Karpas-422 (cell line): ENCODE measurements at regions not wholly inside any gene's neighbourhood (a gene's known extent, or its start where the extent isn't known, plus 50 kb on each side); places are given as distances from the start of the nearest gene placed in this dataset.
"Not testable (repeated sequence)": the region's sequence is repeated elsewhere in the genome, so short reads cannot be mapped to it uniquely, and the experiment has no call there.

Experiments
- DNase-seq: peaks from one replicate; pipeline ENCODE4 v3.0.0-alpha.2; 2015
- H2AFZ ChIP-seq: fragments of 200-600 bp; sonication (generic); 2 replicates; pipeline ENCODE4 v1.6.1; 2014; ENCODE audit warnings: antibody characterized with exemption, low read length, mixed read lengths
- H3K27ac ChIP-seq: fragments of 200-600 bp; sonication (generic); 2 replicates; pipeline ENCODE4 v1.5.1; 2014; ENCODE audit warnings: mild to moderate bottlenecking, low read length, moderate library complexity
- H3K27me3 ChIP-seq: fragments of 200-600 bp; sonication (generic); 2 replicates; pipeline ENCODE4 v1.6.1; 2014; ENCODE audit warnings: low read length, mixed read lengths
- H3K36me3 ChIP-seq: fragments of 200-600 bp; sonication (generic); 2 replicates; pipeline ENCODE4 v1.6.1; 2014; ENCODE audit warnings: low read length, mixed read lengths; ENCODE audit not compliant: insufficient read depth
- H3K4me1 ChIP-seq: fragments of 200-600 bp; sonication (generic); 2 replicates; pipeline ENCODE4 v1.6.1; 2014; ENCODE audit warnings: mild to moderate bottlenecking, low read length, mixed read lengths
- H3K4me2 ChIP-seq: fragments of 200-600 bp; sonication (generic); 2 replicates; pipeline ENCODE4 v1.6.1; 2014; ENCODE audit warnings: low read length, low read depth, mild to moderate bottlenecking; ENCODE audit not compliant: poor library complexity, severe bottlenecking
- H3K4me3 ChIP-seq: fragments of 200-600 bp; sonication (generic); 2 replicates; pipeline ENCODE4 v1.5.1; 2014; ENCODE audit warnings: mild to moderate bottlenecking, antibody characterized with exemption, low read length, mixed read lengths
- H3K79me2 ChIP-seq: fragments of 200-600 bp; sonication (generic); 2 replicates; pipeline ENCODE4 v1.6.1; 2014; ENCODE audit warnings: mild to moderate bottlenecking, low read length, mixed read lengths
- H3K9ac ChIP-seq: fragments of 200-600 bp; sonication (generic); 2 replicates; pipeline ENCODE4 v1.6.0; 2014; ENCODE audit warnings: low read length
- H3K9me2 ChIP-seq: fragments of 200-600 bp; sonication (generic), shearing (Covaris generic); replicated peaks from 2 replicates; pipeline ENCODE4 v1.6.0; 2014; ENCODE audit warnings: mild to moderate bottlenecking, low read length, moderate library complexity; ENCODE audit not compliant: insufficient read depth
- H3K9me3 ChIP-seq: fragments of 300-700, 200-600 bp; sonication (generic); 2 replicates; pipeline ENCODE4 v1.6.1; 2014; ENCODE audit warnings: low read length, mixed read lengths
- H4K20me1 ChIP-seq: fragments of 200-600 bp; sonication (generic); 2 replicates; pipeline ENCODE4 v1.6.1; 2014; ENCODE audit warnings: mild to moderate bottlenecking, antibody characterized with exemption, low read length, low read depth; ENCODE audit not compliant: insufficient read depth

GRCh38 chr12:25883026-25883916 is 75.2 kb upstream of the RASSF8 start:
- no peak overlapping the region for H3K4me3 ChIP-seq
- H3K4me1 ChIP-seq, result no peaks in the 10 kb centered on the region
- no peak overlapping the region for H3K9ac ChIP-seq
- no peak overlapping the region for H3K27ac ChIP-seq
- no peaks in the 10 kb centered on the region for H3K9me2 ChIP-seq
- H3K79me2 ChIP-seq, result no peaks in the 10 kb centered on the region
- H3K4me2 ChIP-seq, result no peak overlapping the region
- DNase-seq, result no peak
- no peaks in the 10 kb centered on the region for H3K27me3 ChIP-seq
- H3K9me3 ChIP-seq, result no peaks in the 10 kb centered on the region
- H3K36me3 ChIP-seq, result no peaks in the 10 kb centered on the region
- H2AFZ ChIP-seq, result no peak overlapping the region
- no peaks in the 10 kb centered on the region for H4K20me1 ChIP-seq

DNA sequence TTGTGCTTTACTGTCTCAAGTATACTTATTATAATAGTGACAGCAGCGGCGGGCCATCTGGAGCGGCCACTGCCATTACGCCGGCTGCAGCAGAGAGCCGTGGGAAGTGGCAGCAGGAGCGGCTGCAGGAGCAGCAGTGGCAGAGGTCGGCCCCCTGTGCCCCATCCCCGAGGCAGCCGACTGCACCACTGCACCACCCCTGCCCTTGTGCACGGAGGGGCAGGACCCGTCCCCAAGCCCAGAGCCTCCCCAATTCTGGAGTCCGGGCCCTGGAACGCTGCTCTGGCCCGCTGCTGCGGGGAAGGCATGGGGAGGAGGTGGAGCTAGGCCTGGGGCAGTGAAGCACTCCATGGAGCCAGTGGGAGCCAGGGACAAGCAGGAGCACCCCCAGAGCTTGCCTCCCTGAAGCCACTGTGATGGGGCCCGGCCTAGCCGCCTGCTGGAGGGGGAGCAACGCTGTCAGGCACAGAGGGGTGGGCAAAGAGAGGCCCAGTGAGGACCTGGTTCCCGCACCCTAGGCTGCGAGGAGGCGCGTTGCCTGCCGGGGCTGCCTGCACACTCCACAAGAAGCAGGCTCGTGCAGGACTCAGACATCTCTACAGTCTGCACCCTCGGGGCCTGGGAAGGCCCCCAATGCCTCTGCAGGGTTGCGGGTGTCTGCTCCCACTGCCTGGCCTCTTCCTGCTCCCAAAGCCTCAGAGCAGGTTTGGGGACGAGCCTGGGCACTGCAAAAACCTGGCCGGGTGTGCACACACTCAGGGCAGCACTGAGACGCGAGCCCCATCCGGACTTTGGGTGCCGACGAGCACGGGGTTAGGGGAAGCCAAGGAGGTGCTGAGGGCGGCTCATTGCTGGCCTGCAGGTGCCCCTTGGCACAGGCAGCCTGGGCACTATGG is 74.2 kb upstream of the RASSF8 start:
- Histone ChIP-seq H3K4me1 (no peaks in the 10 kb centered on the region), H2AFZ (no peak overlapping the region), H4K20me1 (no peaks in the 10 kb centered on the region), H3K27me3 (no peaks in the 10 kb centered on the region), H3K79me2 (no peaks in the 10 kb centered on the region), H3K4me2 (no peak overlapping the region), H3K36me3 (no peaks in the 10 kb centered on the region), H3K9me3 (no peaks in the 10 kb centered on the region), H3K9ac (no peak overlapping the region), H3K27ac (no peak overlapping the region), H3K9me2 (no peaks in the 10 kb centered on the region), H3K4me3 (no peak overlapping the region)
- DNase-seq, result no peak

GRCh38 chr12:25884920-25885234 is 73.6 kb upstream of the RASSF8 start:
- H3K9me3 ChIP-seq, result no peaks in the 10 kb centered on the region
- no peak overlapping the region for H3K27ac ChIP-seq
- no peaks in the 10 kb centered on the region for H3K4me1 ChIP-seq
- no peaks in the 10 kb centered on the region for H3K27me3 ChIP-seq
- H3K4me3 ChIP-seq, result no peak overlapping the region
- no peak overlapping the region for H3K4me2 ChIP-seq
- no peak overlapping the region for H2AFZ ChIP-seq
- no peaks in the 10 kb centered on the region for H4K20me1 ChIP-seq
- H3K36me3 ChIP-seq, result no peaks in the 10 kb centered on the region
- no peaks in the 10 kb centered on the region for H3K79me2 ChIP-seq
- DNase-seq, result no peak
- H3K9ac ChIP-seq, result no peak overlapping the region
- no peaks in the 10 kb centered on the region for H3K9me2 ChIP-seq

GRCh38 chr12:25886396-25886795 is 72.1 kb upstream of the RASSF8 start:
- Histone ChIP-seq H3K4me1 (no peaks in the 10 kb centered on the region), H3K9ac (no peak overlapping the region)

GRCh38 chr12:25887367-25887766 is 71.1 kb upstream of the RASSF8 start:
- Histone ChIP-seq H3K4me1 (no peaks in the 10 kb centered on the region), H3K9me3 (no peaks in the 10 kb centered on the region), H3K27me3 (no peaks in the 10 kb centered on the region), H3K9me2 (no peaks in the 10 kb centered on the region), H3K36me3 (no peaks in the 10 kb centered on the region), H3K79me2 (no peaks in the 10 kb centered on the region), H4K20me1 (no peaks in the 10 kb centered on the region), H3K4me2 (no peak overlapping the region), H2AFZ (no peak overlapping the region), H3K27ac (no peak overlapping the region), H3K9ac (no peak overlapping the region), H3K4me3 (no peak overlapping the region)
- DNase-seq, result no peak

More at GRCh38 chr12:25886396-25886795, 72.1 kb upstream of the RASSF8 start:
- Histone ChIP-seq H3K36me3 (no peaks in the 10 kb centered on the region), H4K20me1 (no peaks in the 10 kb centered on the region), H3K9me2 (no peaks in the 10 kb centered on the region), H3K27me3 (no peaks in the 10 kb centered on the region), H3K4me3 (no peak overlapping the region), H3K79me2 (no peaks in the 10 kb centered on the region), H3K4me2 (no peak overlapping the region), H2AFZ (no peak overlapping the region), H3K9me3 (no peaks in the 10 kb centered on the region), H3K27ac (no peak overlapping the region)
- no peak for DNase-seq

DNA sequence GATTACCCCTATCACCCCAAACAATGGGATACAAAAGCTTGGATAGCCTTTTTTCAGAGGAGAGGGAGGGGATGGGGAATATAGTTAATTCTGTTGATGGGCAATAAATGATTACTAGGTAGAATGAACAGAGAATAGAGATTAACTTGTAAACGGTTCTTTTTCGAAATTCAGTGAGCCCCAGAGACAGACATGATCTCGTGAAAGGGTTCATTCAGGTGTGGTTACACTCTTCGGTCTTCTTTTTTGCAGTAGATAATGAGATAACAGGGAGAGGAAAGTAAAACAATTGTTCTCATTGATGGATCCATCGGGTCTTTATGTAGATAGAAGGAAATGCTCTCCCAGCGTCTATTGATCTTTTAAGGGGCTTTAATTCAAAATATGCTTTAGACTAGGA is 69.3 kb upstream of the RASSF8 start:
- Histone ChIP-seq H3K9me3 (no peaks in the 10 kb centered on the region), H3K4me3 (no peak overlapping the region), H2AFZ (no peak overlapping the region), H3K27me3 (no peaks in the 10 kb centered on the region), H3K27ac (no peak overlapping the region), H3K9ac (no peak overlapping the region), H4K20me1 (no peaks in the 10 kb centered on the region), H3K4me1 (no peaks in the 10 kb centered on the region), H3K36me3 (no peaks in the 10 kb centered on the region), H3K79me2 (no peaks in the 10 kb centered on the region), H3K9me2 (no peaks in the 10 kb centered on the region), H3K4me2 (no peak overlapping the region)
- no peak for DNase-seq

DNA sequence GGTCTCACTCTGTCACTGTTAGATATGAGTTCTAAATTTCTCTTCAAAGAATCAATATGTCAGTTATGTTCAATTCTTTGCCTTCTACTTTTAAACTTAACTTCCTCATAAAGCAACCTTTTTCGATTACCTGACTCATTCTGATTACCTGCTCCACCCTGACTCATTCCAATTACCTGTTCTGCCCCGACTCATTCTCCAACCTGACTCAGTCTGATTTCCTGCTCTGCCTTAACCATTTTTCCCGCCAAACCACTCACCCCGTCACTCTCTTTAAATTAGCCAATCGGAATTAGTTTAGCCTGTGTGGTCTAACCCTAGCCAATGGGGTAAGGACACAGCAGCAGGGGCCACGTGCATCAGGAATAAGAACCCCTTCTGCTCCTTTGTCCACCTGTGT is 67.4 kb upstream of the RASSF8 start:
- not testable (repeated sequence) for H3K9ac ChIP-seq, H3K9me2 ChIP-seq, H3K36me3 ChIP-seq, H3K4me1 ChIP-seq, H3K9me3 ChIP-seq, H2AFZ ChIP-seq, H3K4me2 ChIP-seq, H3K27me3 ChIP-seq, H4K20me1 ChIP-seq, H3K79me2 ChIP-seq, H3K27ac ChIP-seq, H3K4me3 ChIP-seq, DNase-seq

GRCh38 chr12:25894759-25895158 is 63.7 kb upstream of the RASSF8 start:
- H3K27ac ChIP-seq, result no peak overlapping the region
- no peak overlapping the region for H3K9ac ChIP-seq
- H3K36me3 ChIP-seq, result no peaks in the 10 kb centered on the region

More at GRCh38 chr12:25894759-25895158, 63.7 kb upstream of the RASSF8 start:
- Histone ChIP-seq H3K79me2 (no peaks in the 10 kb centered on the region), H3K4me1 (no peaks in the 10 kb centered on the region), H3K4me3 (no peak overlapping the region), H3K4me2 (no peak overlapping the region), H3K9me3 (no peaks in the 10 kb centered on the region), H2AFZ (no peak overlapping the region), H3K9me2 (no peaks in the 10 kb centered on the region), H3K27me3 (no peaks in the 10 kb centered on the region), H4K20me1 (no peaks in the 10 kb centered on the region)
- no peak for DNase-seq
